HEK293 (cell line): ENCODE measurements at regions not wholly inside any gene's neighbourhood (a gene's known extent, or its start where the extent isn't known, plus 50 kb on each side); places are given as distances from the start of the nearest gene placed in this dataset.

ENCODE experiments used
- CTCF ChIP-seq: fragments of 450-650 bp; formaldehyde crosslinking; IDR thresholded peaks from 2 replicates; pipeline ENCODE4 v1.5.1; 2016; ENCODE audit warnings: missing biosample characterization, missing genetic modification characterization
- PBX3 ChIP-seq: sonication (generic); formaldehyde crosslinking; IDR thresholded peaks from 2 replicates; pipeline ENCODE4 v1.8.1; 2022; ENCODE audit warnings: mild to moderate bottlenecking, moderate library complexity, missing genetic modification reagents
- PRDM2 ChIP-seq: fragments of 450-650 bp; formaldehyde crosslinking; IDR thresholded peaks from 2 replicates; pipeline ENCODE4 v1.5.1; 2016; ENCODE audit warnings: missing biosample characterization, missing genetic modification characterization, borderline replicate concordance
- RBAK ChIP-seq: fragments of 450-650 bp; formaldehyde crosslinking; IDR thresholded peaks from 2 replicates; pipeline ENCODE4 v1.5.1; 2016; ENCODE audit warnings: missing biosample characterization, missing genetic modification characterization
- YY1 ChIP-seq: fragments of 450-650 bp; formaldehyde crosslinking; IDR thresholded peaks from 2 replicates; pipeline ENCODE4 v1.5.1; 2018; ENCODE audit warnings: missing biosample characterization, missing genetic modification characterization
- ZBTB49 ChIP-seq: fragments of 450-650 bp; formaldehyde crosslinking; IDR thresholded peaks from 2 replicates; pipeline ENCODE4 v1.5.1; 2016; ENCODE audit warnings: missing biosample characterization, missing genetic modification characterization, low read depth
- ZNF121 ChIP-seq: fragments of 450-650 bp; formaldehyde crosslinking; IDR thresholded peaks from 2 replicates; pipeline ENCODE4 v1.5.1; 2016; ENCODE audit warnings: missing biosample characterization, missing genetic modification characterization
- ZNF280D ChIP-seq: fragments of 450-650 bp; formaldehyde crosslinking; IDR thresholded peaks from 2 replicates; pipeline ENCODE4 v1.5.1; 2016; ENCODE audit warnings: missing biosample characterization, missing genetic modification characterization
- ZNF391 ChIP-seq: fragments of 450-650 bp; formaldehyde crosslinking; IDR thresholded peaks from 2 replicates; pipeline ENCODE4 v1.5.1; 2016; ENCODE audit warnings: low read depth, missing biosample characterization, missing genetic modification characterization, borderline replicate concordance
- ZNF398 ChIP-seq: fragments of 450-650 bp; formaldehyde crosslinking; IDR thresholded peaks from 2 replicates; pipeline ENCODE4 v1.5.1; 2017; ENCODE audit warnings: missing biosample characterization, missing genetic modification characterization
- ZNF423 ChIP-seq: fragments of 450-650 bp; formaldehyde crosslinking; IDR thresholded peaks from 2 replicates; pipeline ENCODE4 v1.5.1; 2016; ENCODE audit warnings: missing biosample characterization, missing genetic modification characterization
- ZNF704 ChIP-seq: fragments of 450-650 bp; formaldehyde crosslinking; IDR thresholded peaks from 2 replicates; pipeline ENCODE4 v1.5.1; 2016; ENCODE audit warnings: missing biosample characterization, missing genetic modification characterization

GRCh38 chr3:40855871-40856270 lies 331.1 kb downstream of the ZNF621 start:
- TF ChIP-seq ZNF391 (tag by site-specific recombination) (no peak), ZBTB49 (tag by site-specific recombination) (no peak), PBX3 (CRISPR knock-in tag) (no peak), PRDM2 (tag by site-specific recombination) (no peak), ZNF280D (tag by site-specific recombination) (no peak), CTCF (tag by site-specific recombination) (no peak), ZNF398 (no peak), YY1 (no peak), RBAK (tag by site-specific recombination) (no peak), ZNF423 (no peak), ZNF121 (tag by site-specific recombination) (no peak), ZNF704 (tag by site-specific recombination) (no peak)
